SK-N-MC (cell line): ENCODE measurements at regions not wholly inside any gene's neighbourhood (a gene's known extent, or its start where the extent isn't known, plus 50 kb on each side); places are given as distances from the start of the nearest gene placed in this dataset.
"Not testable (repeated sequence)": the region's sequence is repeated elsewhere in the genome, so short reads cannot be mapped to it uniquely, and the experiment has no call there.

Experiments
- DNase-seq: peaks from one replicate; pipeline ENCODE4 v3.0.0-alpha.2; 2011; ENCODE audit warnings: low read depth, low spot score
- H3K27ac ChIP-seq: fragments of 200-600 bp; sonication (generic); 2 replicates; pipeline ENCODE4 v1.5.1; 2016; ENCODE audit warnings: mixed run types
- H3K36me3 ChIP-seq: fragments of 200-600 bp; sonication (generic); 2 replicates; pipeline ENCODE4 v1.6.1; 2017; ENCODE audit warnings: antibody characterized with exemption, low read length, mixed read lengths; ENCODE audit not compliant: insufficient read depth
- H3K4me3 ChIP-seq: fragments of 200-600 bp; sonication (generic); 2 replicates; pipeline ENCODE4 v1.5.1; 2016
- H3K9ac ChIP-seq: fragments of 200-600 bp; sonication (generic); 2 replicates; pipeline ENCODE4 v1.8.0; 2017; ENCODE audit warnings: mixed run types, mixed read lengths; ENCODE audit not compliant: insufficient read length
- H3K9me3 ChIP-seq: fragments of 200-600 bp; sonication (generic); 2 replicates; pipeline ENCODE4 v1.6.1; 2017; ENCODE audit warnings: low read depth, mild to moderate bottlenecking, antibody characterized with exemption, low read length, moderate library complexity, mixed read lengths
- EZH2 ChIP-seq: fragments of 200-600 bp; sonication (generic); IDR thresholded peaks from one replicate; pipeline ENCODE4 v1.6.1; 2017; ENCODE audit warnings: antibody characterized with exemption
- FOXP2 ChIP-seq: optimal IDR thresholded peaks from 2 replicates; pipeline ENCODE3; 2011; ENCODE audit warnings: mild to moderate bottlenecking, moderate library complexity; ENCODE audit not compliant: insufficient read depth; ENCODE audit errors: extremely low read length, control extremely low read depth
- POLR2AphosphoS5 ChIP-seq: IDR thresholded peaks from 2 replicates; pipeline ENCODE4 v1.6.1; 2012; ENCODE audit warnings: mild to moderate bottlenecking, low read depth, low read length, borderline replicate concordance

DNA sequence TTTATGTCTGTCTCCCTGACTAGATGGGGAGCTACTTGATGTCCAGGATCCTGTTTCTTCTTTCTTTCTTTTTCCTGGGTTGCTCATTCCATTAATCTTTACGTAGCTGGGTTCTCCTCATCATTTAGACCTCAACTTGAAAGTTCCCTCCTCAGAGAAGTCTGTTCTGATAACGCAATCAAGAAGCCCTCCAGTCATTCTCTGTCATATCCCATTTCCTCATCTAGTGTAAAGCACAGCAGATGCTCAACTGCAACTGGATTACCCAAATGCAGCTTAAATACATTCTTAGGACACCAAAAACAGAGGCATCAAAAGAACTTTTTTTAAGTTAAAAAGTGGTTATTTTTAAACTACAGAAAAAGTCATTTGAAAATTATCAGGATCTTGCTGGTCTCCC, 51.7 kb upstream of the ST3GAL6 start:
- TF ChIP-seq EZH2 (no peak), POLR2AphosphoS5 (no peak)
- Histone ChIP-seq H3K9ac (no peak overlapping the region), H3K36me3 (no peaks in the 10 kb centered on the region), H3K27ac (no peak overlapping the region), H3K4me3 (no peak overlapping the region), H3K9me3 (no peaks in the 10 kb centered on the region)
- no peak for DNase-seq

DNA sequence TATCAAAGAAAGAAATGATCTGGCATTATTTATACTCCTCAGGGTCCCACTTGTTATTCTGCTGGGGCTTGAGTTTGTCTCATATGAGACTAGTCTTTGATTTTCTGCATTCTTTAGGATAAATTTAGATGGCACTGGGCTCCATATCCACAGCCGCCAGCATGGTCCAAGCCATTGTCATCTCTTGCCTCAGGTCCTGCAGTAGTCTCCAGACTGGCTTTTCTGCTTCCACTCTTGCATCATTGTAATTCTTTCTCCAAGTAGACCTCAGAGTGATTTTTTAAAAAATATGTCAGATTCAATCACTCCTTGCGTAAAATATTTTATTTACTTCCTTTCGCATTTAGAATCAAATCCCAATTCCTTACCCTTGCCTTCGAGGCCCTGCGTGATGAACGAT, 50.4 kb upstream of the ST3GAL6 start:
- Histone ChIP-seq H3K9me3 (no peaks in the 10 kb centered on the region), H3K36me3 (no peaks in the 10 kb centered on the region), H3K9ac (no peak overlapping the region), H3K27ac (no peak overlapping the region), H3K4me3 (no peak overlapping the region)
- TF ChIP-seq FOXP2 (no peak), POLR2AphosphoS5 (no peak), EZH2 (no peak)
- no peak for DNase-seq

DNA sequence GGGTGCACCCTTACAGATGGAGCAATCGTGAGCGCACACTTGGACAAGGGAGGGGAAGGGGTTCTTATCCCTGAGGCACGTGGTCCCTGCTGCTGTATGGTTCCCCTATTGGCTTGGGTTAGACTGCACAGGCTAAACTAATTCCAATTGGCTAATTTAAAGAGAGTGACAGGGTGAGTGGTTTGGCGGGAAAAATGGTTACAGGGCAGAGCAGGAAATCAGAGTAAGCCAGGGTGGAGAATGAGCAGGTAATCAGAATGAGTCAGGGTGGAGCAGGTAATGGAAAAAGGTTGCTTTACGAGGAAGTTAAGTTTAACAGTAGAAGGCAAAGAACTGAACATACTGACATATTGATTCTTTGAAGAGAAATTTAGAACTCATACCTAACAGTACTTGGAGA, 49.8 kb upstream of the ST3GAL6 start:
- not testable (repeated sequence) for H3K27ac ChIP-seq, H3K9me3 ChIP-seq, H3K36me3 ChIP-seq, H3K9ac ChIP-seq, H3K4me3 ChIP-seq, DNase-seq
